ENCODE measurements at regions not wholly inside any gene's neighbourhood (a gene's known extent, or its start where the extent isn't known, plus 50 kb on each side); places are given as distances from the start of the nearest gene placed in this dataset.

- H3K27ac Mint-ChIP-seq (ENCODE audit: unreplicated experiment): no peak overlapping the region
- H3K27me3 Mint-ChIP-seq (ENCODE audit: unreplicated experiment): no peaks in the 10 kb centered on the region
- no peak overlapping the region for H3K4me3 Mint-ChIP-seq (ENCODE audit: unreplicated experiment)
- no peaks in the 10 kb centered on the region for H3K4me1 Mint-ChIP-seq (ENCODE audit: unreplicated experiment)
- no peaks in the 10 kb centered on the region for H3K36me3 Mint-ChIP-seq (ENCODE audit: unreplicated experiment)
- TF ChIP-seq CTCF (IDR thresholded peaks at IDR 0.05): no peak
- DNase-seq (ENCODE audit: extremely low spot score, unreplicated experiment): no peak
- peaks cover under 1% of the 10 kb centered on the region for H3K9me3 Mint-ChIP-seq (ENCODE audit: unreplicated experiment)
Measured at GRCh38 chr11:36985562-36985961, 387.5 kb upstream of the RAG2 start.

- DNase-seq (ENCODE audit: extremely low spot score, unreplicated experiment): no peak
- no peaks in the 10 kb centered on the region for H3K4me1 Mint-ChIP-seq (ENCODE audit: unreplicated experiment)
- H3K9me3 Mint-ChIP-seq (ENCODE audit: unreplicated experiment): peaks cover 7% of the 10 kb centered on the region
- H3K4me3 Mint-ChIP-seq (ENCODE audit: unreplicated experiment): no peak overlapping the region
- H3K27me3 Mint-ChIP-seq (ENCODE audit: unreplicated experiment): no peaks in the 10 kb centered on the region
- no peak overlapping the region for H3K27ac Mint-ChIP-seq (ENCODE audit: unreplicated experiment)
- no peaks in the 10 kb centered on the region for H3K36me3 Mint-ChIP-seq (ENCODE audit: unreplicated experiment)
- no peak for TF ChIP-seq CTCF (IDR thresholded peaks at IDR 0.05)
Measured at GRCh38 chr11:36976741-36977140, 378.7 kb upstream of the RAG2 start.

GRCh38 chr11:36974771-36975170, 376.7 kb upstream of the RAG2 start:
- TF ChIP-seq CTCF (IDR thresholded peaks at IDR 0.05): no peak
- H3K36me3 Mint-ChIP-seq (ENCODE audit: unreplicated experiment): no peaks in the 10 kb centered on the region
- H3K27me3 Mint-ChIP-seq (ENCODE audit: unreplicated experiment): no peaks in the 10 kb centered on the region
- no peaks in the 10 kb centered on the region for H3K9me3 Mint-ChIP-seq (ENCODE audit: unreplicated experiment)
- no peak overlapping the region for H3K27ac Mint-ChIP-seq (ENCODE audit: unreplicated experiment)
- DNase-seq (ENCODE audit: extremely low spot score, unreplicated experiment): no peak
- H3K4me3 Mint-ChIP-seq (ENCODE audit: unreplicated experiment): no peak overlapping the region
- no peaks in the 10 kb centered on the region for H3K4me1 Mint-ChIP-seq (ENCODE audit: unreplicated experiment)

- Mint-ChIP-seq H3K9me3 (ENCODE audit: unreplicated experiment) (peaks cover 2% of the 10 kb centered on the region), H3K4me3 (ENCODE audit: unreplicated experiment) (no peak overlapping the region), H3K4me1 (ENCODE audit: unreplicated experiment) (no peaks in the 10 kb centered on the region), H3K27me3 (ENCODE audit: unreplicated experiment) (no peaks in the 10 kb centered on the region), H3K36me3 (ENCODE audit: unreplicated experiment) (no peaks in the 10 kb centered on the region), H3K27ac (ENCODE audit: unreplicated experiment) (no peak overlapping the region)
- no peak for TF ChIP-seq CTCF (IDR thresholded peaks at IDR 0.05)
- no peak for DNase-seq (ENCODE audit: extremely low spot score, unreplicated experiment)
Measured at GRCh38 chr11:36953976-36954375, 355.9 kb upstream of the RAG2 start.

- Mint-ChIP-seq H3K4me3 (ENCODE audit: unreplicated experiment) (no peak overlapping the region), H3K36me3 (ENCODE audit: unreplicated experiment) (no peaks in the 10 kb centered on the region), H3K27me3 (ENCODE audit: unreplicated experiment) (no peaks in the 10 kb centered on the region), H3K4me1 (ENCODE audit: unreplicated experiment) (no peaks in the 10 kb centered on the region), H3K9me3 (ENCODE audit: unreplicated experiment) (no peaks in the 10 kb centered on the region), H3K27ac (ENCODE audit: unreplicated experiment) (no peak overlapping the region)
- TF ChIP-seq CTCF (IDR thresholded peaks at IDR 0.05): no peak
- DNase-seq (ENCODE audit: extremely low spot score, unreplicated experiment): no peak
Measured at GRCh38 chr11:36948460-36949127, 350.6 kb upstream of the RAG2 start.

Data from osteocyte (in vitro differentiated cells).